Breast epithelium (tissue), 3 donors: ENCODE measurements at regions not wholly inside any gene's neighbourhood (a gene's known extent, or its start where the extent isn't known, plus 50 kb on each side); places are given as distances from the start of the nearest gene placed in this dataset.
"Not testable (repeated sequence)": the region's sequence is repeated elsewhere in the genome, so short reads cannot be mapped to it uniquely, and the experiment has no call there.

Experiments
- POLR2A ChIP-seq: fragments of 450-650 bp; IDR thresholded peaks from one replicate; pipeline ENCODE4 v1.6.1; 2016; ENCODE audit warnings: antibody characterized with exemption, mild to moderate bottlenecking, moderate library complexity
- TF ChIP-seq, protein P1 (sequence below), 3 donors: fragments of 450-650 bp; IDR thresholded peaks; one replicate each; pipeline ENCODE4 v1.5.1; 2016 to 2017; ENCODE audit warnings: antibody characterized with exemption in 3 of 3, mild to moderate bottlenecking in 3 of 3, moderate library complexity in 3 of 3

DNA sequence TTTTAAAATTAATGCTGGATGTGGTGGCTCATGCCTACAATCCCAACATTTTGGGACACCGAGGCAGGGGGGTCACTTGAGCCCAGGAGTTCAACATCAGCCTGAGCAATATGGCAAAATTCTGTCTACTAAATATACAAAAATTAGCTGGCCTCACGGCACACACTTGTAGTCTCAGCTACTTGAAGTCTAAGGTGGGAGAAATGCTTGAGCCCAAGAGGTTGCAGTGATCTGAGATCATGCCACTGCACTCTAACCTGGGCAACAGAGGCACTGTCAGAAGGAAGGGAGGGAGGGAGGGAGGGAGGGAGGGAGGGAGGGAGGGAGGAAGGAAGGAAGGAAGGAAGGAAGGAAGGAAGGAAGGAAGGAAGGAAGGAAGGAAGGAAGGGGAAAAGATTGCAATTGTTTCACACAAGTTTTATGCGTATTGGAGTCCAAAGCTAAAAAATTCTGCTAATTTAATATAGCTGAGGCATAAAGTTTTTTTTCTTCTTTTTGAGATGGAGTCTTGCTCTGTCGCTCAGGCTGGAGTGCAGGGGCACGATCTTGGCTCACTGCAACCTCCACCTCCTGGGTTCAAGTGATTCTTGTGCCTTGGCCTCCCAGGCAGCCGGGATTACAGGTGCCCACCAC, 328.8 kb downstream of the KLF12 start:
- TF ChIP-seq, protein P1, sequence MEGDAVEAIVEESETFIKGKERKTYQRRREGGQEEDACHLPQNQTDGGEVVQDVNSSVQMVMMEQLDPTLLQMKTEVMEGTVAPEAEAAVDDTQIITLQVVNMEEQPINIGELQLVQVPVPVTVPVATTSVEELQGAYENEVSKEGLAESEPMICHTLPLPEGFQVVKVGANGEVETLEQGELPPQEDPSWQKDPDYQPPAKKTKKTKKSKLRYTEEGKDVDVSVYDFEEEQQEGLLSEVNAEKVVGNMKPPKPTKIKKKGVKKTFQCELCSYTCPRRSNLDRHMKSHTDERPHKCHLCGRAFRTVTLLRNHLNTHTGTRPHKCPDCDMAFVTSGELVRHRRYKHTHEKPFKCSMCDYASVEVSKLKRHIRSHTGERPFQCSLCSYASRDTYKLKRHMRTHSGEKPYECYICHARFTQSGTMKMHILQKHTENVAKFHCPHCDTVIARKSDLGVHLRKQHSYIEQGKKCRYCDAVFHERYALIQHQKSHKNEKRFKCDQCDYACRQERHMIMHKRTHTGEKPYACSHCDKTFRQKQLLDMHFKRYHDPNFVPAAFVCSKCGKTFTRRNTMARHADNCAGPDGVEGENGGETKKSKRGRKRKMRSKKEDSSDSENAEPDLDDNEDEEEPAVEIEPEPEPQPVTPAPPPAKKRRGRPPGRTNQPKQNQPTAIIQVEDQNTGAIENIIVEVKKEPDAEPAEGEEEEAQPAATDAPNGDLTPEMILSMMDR (IDR thresholded peaks at IDR 0.05): not testable (repeated sequence)
- not testable (repeated sequence) for TF ChIP-seq POLR2A
